Activated CD4-positive, alpha-beta T cell treated with anti-CD3 and anti-CD28 coated beads for 48 hours (primary cell): ENCODE measurements at regions not wholly inside any gene's neighbourhood (a gene's known extent, or its start where the extent isn't known, plus 50 kb on each side); places are given as distances from the start of the nearest gene placed in this dataset.
"Not testable (repeated sequence)": the region's sequence is repeated elsewhere in the genome, so short reads cannot be mapped to it uniquely, and the experiment has no call there.

Source experiments
- DNase-seq: peaks from one replicate; pipeline ENCODE4 v3.0.0-alpha.2; 2020

DNA sequence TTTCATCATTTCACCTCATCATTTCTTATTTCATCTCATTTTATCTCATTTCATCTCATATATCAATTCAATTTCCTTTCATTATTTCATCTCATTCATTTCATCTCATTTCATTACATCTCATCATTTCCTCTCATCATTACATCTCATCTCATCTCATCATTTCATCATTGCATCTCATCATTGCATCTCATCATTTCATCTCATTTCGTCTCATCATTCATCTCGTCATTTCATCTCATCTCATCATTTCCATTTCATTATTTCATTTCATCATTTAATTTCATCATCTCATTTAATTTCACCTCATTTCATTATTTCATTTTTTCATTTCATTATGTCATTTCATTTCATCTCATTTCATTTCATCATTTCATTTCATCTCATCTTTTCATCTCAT is 168.5 kb upstream of the FAM72C start:
- not testable (repeated sequence) for DNase-seq

DNA sequence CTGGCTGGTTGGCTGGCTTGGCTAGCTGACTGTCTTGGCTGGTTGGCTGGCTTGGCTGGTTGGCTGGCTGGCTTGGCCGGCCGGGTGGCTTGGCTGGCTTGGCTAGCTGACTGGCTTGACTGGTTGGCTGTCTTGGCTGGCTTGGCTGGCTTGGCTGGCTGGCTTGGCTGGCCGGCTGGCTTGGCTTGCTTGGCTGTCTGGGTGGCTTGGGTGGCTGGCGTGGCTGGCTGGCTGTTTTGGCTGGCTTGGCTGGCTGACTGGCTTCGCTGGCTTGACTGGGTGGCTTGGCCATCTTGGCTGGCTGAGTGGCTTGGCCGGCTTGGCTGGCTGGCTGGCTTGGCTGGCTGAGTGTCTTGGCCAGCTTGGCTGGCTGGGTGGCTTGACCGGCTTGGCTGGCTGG is 133.2 kb upstream of the FAM72C start:
- not testable (repeated sequence) for DNase-seq

DNA sequence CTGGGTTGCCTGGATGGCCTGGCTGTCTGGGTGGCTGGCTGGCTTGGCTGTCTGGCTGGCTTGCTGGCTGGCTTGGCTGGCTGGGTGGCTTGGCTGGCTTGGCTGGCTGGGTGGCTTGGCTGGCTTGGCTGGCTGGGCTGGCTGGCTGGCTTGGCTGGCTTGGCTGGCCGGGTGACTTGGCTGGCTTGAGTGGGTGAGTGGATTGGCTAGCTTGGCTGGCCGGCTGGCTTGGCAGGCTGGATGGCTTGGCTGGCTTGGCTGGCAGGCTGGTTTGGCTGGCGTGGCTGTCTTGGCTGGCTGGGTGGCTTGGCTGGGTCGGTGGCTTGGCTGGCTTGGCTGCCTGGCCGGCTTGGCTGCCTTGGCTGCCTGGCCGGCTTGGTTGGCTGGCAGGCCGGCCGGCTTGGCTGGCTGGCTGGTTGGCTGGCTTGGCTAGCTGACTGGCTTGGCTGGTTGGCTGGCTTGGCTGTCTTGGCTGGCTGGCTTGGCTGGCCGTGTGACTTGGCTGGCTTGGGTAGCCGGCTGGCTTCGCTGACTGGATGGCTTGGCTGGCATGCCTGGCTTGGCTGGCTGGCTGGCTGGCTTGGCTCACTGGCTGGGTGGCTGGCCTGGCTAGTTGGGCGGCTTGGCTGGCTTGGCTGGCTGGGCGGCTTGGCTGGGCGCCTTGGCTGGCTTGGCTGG is 132.4 kb upstream of the FAM72C start:
- DNase-seq = peak; percentile 37

DNA sequence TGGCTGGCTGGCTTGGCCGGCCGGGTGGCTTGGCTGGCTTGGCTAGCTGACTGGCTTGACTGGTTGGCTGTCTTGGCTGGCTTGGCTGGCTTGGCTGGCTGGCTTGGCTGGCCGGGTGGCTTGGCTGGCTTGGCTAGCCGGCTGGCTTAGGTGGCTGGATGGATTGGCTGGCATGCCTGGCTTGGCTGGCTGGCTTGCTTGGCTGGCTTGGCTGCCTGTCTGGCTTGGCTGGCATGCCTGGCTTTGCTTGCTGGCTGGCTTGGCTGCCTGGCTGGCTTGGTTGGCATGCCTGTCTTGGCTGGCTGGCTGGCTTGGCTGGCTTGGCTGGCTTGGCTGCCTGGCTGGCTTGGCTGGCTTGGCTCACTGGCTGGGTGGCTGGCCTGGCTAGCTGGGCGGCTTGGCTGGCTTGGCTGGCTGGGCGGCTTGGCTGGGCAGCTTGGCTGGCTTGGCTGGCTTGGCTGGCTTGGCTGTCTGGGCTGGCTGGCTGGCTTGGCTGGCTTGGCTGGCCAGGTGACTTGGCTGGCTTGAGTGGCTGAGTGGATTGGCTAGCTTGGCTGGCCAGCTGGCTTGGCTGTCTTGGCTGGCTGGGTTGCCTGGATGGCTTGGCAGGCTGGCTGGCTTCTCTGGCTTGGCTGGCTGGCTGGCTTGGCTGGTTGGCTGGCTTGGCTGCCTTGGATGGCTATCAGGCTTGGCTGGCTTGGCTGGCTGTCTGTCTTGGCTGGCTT is 131.5 kb upstream of the FAM72C start:
- peak; percentile 44 for DNase-seq

DNA sequence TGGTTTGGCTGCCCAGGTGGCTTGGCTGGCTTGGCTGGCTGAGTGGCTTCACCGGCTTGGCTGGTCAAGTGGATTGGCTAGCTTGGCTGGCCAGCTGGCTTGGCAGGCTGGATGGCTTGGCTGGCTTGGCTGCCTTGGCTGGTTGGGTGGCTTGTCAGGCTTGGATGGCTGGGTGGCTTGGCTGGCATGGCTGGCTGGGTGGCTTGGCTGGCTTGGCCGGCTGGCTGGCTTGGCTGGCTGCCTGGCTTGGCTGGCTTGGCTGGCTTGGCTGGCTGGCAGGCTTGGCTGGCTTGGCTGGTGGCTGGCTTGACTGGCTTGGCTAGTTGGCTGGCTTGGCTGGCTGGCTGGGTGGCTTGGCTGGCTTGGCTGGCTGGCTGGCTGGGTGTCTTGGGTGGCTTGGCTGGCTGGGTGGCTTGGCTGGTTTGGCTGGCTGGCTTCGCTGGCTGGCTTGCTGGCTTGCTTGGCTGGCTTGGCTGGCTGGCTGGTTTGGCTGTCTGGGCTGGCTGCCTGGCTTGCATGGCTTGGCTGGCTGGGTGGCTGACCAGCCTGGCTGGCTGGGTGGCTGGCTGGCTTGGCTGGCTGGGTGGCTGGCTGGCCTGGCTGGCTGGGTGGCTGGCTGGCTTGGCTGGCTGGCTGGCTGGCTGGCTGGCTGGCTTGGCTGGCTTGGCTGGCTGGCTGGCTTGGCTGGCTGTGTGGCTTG is 130.4 kb upstream of the FAM72C start:
- not testable (repeated sequence) for DNase-seq

DNA sequence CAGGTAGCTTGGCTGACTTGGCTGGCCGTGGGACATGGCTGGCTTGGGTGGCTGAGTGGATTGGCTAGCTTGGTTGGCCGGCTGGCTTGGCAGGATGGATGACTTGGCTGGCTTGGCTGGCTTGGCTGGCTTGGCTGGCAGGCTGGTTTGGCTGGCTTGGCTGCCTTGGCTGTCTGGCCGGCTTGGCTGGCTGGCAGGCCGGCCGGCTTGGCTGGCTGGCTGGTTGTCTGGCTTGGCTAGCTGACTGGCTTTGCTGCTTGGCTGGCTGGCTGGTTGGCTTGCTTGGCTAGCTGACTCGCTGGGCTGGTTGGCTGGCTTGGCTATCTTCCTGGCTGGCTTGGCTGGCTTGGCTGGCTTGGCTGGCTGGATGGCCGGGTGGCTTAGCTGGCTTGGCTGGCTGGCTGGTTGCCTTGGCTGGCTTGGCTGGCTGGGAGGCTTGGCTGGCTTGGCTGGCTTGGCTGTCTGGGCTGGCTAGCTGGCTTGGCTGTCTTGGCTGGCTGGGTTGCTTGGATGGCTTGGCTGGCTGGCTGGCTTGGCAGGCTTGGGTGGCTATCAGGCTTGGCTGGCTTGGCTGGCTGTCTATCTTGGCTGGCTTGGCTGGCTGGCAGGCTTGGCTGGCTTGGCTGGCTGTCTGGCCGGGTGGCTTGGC is 129.7 kb upstream of the FAM72C start:
- DNase-seq = peak; percentile 9

DNA sequence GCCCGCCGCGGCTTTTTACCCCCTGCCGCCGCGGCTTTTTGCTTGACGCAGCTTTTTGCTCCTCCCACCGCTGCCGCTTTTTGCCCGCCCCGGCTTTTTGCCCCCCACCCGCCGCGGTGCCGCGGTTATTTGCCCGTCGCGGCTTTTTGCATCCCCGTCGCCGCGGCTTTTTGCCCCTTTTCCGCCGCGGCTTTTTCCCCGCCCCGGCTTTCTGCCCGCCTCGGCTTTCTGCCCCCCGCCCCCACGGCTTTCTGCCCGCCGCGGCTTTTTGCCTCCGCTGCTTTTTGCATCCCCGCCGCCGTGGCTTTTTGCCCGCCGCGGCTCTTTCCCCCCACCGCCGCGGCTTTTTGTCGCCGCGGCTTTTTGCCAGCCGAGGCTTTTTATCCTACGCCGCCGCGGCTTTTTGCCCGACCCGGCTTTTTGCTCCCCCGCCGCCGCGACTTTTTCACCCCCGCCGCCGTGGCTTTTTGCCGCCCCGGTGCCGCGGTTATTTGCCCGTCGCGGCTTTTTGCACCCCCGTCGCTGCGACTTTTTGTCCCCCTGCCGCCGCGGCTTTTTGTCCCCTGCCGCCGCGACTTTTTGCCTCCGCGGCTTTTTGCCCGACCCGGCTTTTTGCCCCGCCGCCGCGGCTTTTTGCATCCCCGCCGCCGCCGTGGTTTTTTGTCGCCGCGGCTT is 105.5 kb upstream of the FAM72C start:
- DNase-seq = peak; percentile 16

DNA sequence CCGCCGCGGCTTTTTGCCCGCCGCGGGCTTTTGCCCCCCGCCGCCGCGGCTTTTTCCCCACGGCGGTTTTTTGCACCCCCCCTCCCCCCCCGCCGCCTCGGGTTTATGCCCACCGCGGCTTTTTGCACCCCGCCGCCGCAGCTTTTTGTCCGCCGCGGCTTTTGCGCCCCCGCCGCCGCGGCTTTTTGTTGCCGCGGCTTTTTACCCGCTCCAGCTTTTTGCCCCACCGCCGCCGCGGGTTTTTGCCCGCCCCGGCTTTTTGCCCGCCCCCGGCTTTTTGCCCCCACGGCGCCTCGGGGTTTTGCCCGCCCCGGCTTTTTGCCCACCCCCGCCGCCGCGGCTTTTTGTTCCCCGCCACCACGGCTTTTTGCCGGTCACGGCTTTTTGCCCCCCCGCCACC is 104.9 kb upstream of the FAM72C start:
- peak; percentile 1 for DNase-seq

DNA sequence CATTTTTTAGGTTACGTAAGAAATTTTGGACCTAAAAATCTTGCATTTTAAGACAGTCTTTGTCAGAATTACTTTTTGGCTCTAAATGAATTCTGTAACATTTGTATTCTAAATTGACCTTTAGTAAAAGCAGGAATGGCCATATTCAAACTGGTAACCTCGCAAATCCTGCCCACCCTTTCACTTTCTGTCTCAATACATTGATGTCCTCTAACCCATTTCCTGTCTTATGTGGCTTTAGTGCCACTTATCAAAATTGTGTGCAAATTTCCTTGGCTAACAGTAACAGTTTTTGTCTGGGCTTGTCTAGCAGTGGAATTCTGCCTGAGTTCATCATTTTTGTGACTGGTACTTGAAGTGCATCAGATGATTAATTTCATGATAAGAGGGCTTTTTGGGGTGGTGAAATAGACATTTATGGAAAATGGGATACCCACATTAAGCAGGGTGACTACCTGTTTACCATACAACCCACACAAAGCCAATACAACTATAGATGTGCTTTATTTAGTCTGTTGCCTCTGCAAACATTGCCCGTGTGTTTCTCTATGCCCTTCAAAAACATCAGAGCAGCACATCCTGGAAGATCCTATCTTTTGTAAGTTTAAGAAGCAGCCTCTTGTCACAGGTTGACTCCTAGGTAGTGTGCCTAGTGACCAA is 98.7 kb upstream of the FAM72C start:
- not testable (repeated sequence) for DNase-seq

DNA sequence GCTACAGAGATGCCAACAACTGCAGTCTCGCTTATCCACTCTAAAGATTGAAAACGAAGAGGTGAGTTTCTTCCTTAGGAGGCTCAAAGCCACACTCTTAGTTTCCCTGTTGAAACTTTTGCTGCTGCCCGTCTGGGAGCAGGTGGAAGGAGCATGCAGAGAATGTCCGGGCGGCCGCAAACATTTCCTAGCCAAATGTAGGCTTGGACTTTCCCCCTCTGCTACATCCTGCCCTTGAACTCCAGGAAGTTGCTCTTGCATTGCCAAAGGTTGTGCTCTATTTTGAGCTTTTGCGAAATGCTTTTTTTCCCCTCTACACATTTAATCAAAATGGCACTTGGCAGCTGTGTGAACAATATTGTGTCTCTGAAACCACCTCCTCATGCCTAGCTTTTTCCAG is 95.3 kb upstream of the FAM72C start:
- not testable (repeated sequence) for DNase-seq

DNA sequence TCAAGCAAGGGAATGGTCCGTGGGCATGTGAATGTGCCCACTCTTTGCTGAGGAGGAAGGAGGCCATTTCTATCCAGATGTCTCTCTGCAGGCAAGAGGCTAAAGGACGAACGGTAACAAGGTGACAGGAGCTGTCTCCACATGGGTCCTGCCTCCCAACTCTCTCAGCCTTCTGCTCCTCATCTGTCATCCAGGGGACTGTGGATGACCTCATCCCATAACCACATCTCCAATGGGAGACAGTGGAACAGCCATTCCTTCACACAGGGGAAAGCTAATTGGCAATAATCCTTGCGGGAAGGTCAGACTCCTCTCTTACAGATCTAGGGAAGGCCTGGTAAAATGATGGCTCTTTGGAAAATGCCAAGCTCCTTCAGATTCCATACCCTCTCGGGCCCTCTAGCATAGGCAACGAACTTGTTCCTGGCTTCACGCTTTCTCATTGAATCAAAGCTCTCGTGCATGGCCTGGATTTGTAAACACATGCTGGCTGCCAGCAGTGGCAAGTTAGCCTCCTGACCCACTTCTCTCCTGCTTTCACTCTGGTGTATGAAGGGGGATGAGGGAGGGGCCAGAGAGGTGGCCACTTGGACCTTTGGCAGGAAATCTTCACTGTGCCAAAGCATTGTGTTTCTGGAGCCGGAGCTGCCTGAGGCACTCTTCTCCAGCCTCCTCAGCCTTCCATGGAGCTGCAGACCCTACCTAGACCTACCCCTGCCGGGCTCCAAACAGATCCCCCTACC is 94.5 kb upstream of the FAM72C start:
- not testable (repeated sequence) for DNase-seq

DNA sequence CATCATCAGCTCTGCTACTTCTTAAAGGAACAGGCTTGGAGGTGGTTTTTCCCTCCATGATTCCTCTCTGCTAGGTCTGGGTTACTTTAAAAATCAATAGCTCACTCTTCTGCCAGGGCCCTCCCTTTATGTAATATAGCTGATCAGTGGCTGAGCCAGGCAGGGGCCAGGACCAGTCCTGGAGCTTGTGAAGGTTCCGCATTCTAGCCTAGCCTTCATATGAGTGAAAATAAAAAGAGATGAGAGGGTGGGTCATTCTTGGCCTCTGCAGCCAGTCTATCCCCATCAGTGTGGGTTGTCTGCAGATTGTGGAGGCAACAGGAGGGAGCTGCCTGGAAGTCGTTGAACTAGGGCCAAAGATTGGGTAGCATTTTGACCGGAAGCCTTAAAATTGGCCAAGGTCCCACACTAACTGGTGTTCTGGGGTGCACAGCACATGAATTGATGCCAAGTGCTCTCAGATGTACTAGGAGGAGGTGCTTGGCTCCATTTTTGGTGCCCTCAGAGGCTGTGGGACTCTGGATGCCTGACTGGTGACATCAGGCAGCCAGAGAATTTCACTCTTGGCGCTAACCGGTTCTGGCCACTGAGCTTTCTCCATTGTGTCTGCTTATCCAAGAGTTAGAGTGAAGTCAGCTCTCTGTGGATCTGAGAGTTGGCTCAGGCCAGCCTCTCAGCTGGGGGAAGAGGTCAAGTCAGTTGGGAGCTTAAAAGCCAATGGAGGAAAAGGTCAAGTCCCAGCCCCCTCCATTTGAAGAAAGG is 93.7 kb upstream of the FAM72C start:
- DNase-seq = not testable (repeated sequence)

DNA sequence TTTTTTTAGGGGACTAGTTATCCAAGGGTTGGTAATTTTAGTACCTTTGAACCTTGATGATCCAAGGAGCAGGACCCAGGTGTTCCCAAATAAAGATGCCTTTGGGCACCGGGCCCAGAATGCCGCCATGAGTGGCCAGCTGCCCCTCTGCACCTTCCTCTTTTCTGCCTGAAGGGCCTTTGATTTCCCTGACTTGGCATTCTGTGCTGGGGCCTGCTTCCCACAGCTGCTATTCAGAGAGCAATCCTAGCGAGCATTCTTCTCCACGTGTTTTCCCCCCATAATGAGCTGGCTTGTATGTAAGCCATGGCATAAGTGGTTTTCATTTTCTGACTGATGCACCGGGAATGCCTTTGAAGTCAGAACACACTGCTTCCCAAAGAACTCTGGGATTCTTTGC is 77.6 kb upstream of the FAM72C start:
- not testable (repeated sequence) for DNase-seq

DNA sequence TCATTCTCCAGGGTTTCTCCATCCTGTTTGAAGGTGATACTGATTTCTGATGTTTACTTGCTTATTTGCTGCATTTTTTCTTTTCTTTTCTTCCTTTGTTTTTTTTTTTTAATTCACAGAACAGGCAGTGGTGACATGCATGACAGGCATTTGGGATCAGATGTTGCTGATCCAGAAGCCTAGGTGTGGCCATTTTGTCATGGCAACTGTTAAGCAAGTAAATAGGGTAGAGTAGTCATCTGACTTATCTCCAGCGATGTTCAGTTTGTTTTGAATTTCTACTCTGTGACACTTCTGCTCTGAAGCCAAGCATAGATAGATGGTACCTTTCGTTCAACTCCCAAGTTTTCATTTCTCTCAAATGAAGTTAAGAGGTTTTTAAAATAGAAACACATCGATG is 74.9 kb upstream of the FAM72C start:
- not testable (repeated sequence) for DNase-seq

DNA sequence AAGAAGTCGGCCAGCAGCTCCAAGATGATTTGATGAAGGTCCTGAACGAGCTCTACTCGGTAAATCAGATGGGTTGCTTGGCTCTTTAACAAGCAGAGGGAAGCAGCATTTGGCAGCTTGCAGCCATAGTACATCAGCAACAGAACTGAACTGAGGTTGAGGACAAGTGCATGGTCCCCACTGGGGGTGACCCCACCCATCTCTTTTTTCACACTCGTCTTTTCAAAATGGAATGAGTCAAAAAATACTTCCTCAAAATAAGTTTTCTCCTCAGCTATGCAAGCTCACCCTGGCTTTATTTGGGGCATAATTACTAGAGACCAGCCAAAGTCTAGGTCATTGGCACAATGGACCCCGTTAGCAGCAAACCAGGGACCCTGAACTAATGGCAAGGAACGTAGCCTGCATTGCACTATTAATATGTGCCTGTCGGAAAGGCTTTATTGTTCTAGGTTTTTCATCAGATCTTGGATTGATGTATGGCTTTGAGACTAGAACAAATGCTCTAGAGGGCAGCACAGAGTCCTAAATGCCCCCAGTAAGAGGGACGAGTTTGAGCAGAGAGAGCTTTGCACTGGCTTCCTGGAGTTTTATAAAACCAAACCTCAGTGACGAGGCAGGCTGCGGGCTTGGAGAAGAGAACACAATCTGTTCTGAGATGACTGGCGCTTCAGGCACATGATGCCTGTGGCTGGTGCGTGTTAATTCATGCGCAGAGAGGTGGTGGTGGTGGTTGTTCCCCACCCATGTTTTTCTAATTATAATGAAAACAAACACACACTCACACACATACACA is 74.2 kb upstream of the FAM72C start:
- DNase-seq = peak; percentile 42

DNA sequence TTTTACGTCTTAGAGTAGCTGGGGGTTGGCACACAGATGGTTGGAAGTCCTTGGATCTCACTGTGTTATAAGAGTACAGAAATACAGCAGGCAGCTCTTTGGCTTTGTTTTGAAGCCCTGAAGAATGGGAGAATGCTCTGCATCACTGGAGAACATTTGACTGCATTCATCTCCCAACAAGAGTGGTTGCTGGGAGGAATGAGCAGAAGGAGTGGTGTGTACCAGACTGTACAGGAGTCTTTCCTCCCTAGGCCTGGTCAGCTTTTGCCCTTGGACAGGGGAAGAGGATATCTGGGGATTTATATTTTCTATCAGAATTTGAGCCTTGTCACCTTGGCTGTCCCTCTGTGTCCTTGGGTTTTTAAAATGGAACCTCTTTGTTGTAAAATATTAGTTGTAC is 70.5 kb upstream of the FAM72C start:
- not testable (repeated sequence) for DNase-seq

DNA sequence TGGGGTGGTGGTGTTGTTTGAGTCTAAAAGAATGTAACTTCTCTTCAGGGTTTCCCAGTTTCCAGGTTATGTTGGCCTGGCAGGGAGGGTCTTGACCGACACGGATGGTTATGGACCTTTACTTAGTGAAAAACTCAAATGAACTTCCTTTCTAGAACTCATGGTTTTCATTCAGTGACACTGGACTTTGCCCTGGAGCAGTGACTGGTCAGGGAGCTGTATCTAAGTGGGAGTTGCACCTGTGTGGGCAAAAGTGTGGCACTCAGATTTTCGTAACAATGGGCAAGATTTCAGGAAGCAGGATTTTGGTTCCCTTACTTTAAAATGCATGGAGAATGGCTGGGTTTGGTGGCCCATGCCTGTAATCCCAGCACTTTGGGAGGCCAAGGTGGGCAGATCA is 68.5 kb upstream of the FAM72C start:
- not testable (repeated sequence) for DNase-seq

DNA sequence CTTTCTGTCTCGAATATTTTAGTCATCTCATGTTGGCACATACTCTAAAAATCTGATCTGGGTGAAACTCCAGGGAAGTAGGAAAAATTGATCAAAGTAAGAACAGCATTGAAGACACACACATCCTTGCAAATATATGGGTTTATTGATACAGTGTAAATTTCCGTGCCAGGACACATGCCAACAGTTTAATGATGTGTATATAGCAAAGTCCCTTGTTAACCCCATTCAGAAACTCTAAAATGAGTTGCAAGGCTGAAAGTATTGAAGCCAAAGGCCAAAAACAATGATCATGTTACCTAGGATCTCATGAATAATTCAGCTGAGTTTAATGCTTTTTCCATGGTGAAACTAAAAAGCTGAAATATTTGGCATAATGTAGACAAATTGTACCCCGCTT is 62.3 kb upstream of the FAM72C start:
- DNase-seq = not testable (repeated sequence)

DNA sequence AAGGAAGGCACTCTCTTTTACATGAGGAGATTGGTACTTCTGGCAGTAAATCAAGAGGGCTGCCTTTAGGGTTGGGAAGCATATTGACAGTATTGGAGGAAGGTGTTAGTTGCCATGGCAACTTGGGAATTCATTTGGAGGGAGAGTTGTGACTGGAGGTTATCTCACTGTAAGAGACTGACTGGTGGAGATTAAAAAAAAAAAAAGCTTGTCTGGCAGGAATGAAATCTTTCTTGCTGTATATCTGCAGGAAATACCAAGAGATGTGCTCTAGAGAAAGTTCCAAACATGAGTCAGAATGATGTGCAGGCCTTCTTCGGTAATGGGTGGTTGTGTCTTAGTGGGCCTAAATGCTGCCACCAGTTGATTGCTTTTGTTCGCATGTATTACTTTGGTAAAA is 59.8 kb upstream of the FAM72C start:
- DNase-seq = not testable (repeated sequence)

DNA sequence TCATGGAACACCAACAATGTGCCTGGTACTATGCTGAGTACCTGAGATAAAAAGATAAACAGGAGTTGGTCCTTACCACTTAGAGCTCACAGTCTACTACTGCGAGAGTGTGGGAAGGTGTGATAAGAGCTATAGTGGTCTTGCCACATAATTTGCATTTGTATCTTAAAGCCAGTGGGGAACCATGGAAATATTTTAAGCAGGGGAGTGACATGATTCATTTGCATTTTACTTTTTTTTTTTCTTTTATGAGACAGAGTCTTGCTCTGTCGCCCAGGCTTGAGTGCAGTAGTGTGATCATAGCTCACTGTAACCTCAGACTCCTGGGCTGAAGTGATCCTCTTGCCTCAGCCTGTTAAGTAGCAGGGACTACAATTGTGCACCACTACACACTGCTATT is 54.2 kb upstream of the FAM72C start:
- DNase-seq = not testable (repeated sequence)
